ENCODE measurements at regions not wholly inside any gene's neighbourhood (a gene's known extent, or its start where the extent isn't known, plus 50 kb on each side); places are given as distances from the start of the nearest gene placed in this dataset.

DNA sequence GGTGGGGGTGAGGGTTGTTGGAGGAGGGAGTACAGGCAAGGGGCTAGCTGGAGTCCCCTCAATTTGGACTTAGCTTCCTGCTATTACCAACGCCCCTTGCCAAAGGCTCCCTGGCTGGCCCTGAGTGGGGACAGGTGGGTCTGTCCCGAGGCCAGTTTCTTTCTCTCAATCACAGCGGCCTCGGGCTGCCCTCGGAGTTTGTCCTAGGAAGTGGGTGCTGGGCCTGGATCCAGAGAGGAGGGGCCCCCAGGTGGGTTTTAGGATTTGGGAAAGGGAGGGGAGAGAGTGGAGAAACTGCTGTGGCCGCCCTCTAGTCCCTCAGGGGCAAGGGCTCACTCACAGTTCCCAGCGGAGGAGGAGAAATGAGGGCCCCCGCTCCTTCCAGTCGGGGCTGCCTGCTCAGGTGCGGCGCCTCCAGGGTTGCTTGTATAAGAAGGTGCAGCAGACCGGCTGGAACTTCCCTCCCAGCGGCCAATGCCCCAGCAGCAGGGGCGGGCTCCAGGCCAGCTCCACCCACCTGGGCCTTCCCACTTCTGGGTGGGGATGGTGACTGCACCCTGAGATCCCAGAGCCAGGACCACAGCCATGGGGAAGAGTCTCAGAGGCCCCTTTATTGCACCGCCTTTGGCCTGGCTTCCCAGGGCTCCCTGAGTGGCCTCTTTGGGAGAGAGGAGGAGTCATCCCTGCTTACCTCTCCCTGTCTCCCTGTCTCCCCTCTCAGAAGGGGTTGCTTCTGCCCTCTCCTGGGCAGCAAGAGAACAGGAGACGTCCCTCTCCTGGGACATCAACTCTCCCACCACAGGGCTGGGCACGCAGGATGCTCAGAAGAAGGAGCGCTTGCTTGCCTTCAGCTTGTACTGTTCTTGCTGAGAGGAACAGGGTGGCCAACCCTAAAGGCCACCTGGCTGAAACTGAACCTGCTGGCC is 112.0 kb upstream of the SMURF2 start (continued):
- no peak for TF ChIP-seq DNMT1 (CRISPR knock-in tag; IDR thresholded peaks at IDR 0.05)
- no peak for TF ChIP-seq JUN (CRISPR knock-in tag; IDR thresholded peaks at IDR 0.05)
- peak; percentile 59; the same call in 1 of the 2 replicates for TF ChIP-seq ZNF777 (CRISPR knock-in tag; IDR thresholded peaks at IDR 0.05)
- TF ChIP-seq HOXA7 (CRISPR knock-in tag; IDR thresholded peaks at IDR 0.05) = no peak
- TF ChIP-seq MAFK (conservative IDR thresholded peaks at IDR 0.05 in 1 of 2, IDR thresholded peaks at IDR 0.05 in 1 of 2; ENCODE audit: low read length in 2 of 2) = no peak
- TF ChIP-seq, protein P1, sequence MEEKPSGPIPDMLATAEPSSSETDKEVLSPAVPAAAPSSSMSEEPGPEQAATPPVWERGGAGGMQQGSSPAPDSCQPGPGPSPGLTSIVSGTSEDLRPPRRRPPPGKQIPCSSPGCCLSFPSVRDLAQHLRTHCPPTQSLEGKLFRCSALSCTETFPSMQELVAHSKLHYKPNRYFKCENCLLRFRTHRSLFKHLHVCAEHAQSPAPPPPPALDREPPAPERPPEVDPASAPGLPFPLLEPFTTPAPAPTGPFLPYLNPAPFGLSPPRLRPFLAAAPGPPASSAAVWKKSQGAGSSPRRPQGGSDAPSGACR (CRISPR knock-in tag; IDR thresholded peaks at IDR 0.05) = 0 out of 2 replicates have a peak, but pooled peaks have one; percentile 62
- TF ChIP-seq ZNF510 (CRISPR knock-in tag; IDR thresholded peaks at IDR 0.05; ENCODE audit: low read depth) = no peak
- TF ChIP-seq SP4 (CRISPR knock-in tag; IDR thresholded peaks at IDR 0.05) = peak; percentile 94
- TF ChIP-seq, protein P2, sequence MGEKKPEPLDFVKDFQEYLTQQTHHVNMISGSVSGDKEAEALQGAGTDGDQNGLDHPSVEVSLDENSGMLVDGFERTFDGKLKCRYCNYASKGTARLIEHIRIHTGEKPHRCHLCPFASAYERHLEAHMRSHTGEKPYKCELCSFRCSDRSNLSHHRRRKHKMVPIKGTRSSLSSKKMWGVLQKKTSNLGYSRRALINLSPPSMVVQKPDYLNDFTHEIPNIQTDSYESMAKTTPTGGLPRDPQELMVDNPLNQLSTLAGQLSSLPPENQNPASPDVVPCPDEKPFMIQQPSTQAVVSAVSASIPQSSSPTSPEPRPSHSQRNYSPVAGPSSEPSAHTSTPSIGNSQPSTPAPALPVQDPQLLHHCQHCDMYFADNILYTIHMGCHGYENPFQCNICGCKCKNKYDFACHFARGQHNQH (CRISPR knock-in tag; IDR thresholded peaks at IDR 0.05) = peak; percentile 31; the same call in 1 of the 2 replicates
- TF ChIP-seq SKI (IDR thresholded peaks at IDR 0.05; ENCODE audit: partially characterized antibody) = no peak
- no peak for TF ChIP-seq ZNF556 (CRISPR knock-in tag; IDR thresholded peaks at IDR 0.05; ENCODE audit: borderline replicate concordance)
- peak; percentile 70 for TF ChIP-seq RBFOX2 (IDR thresholded peaks at IDR 0.05; ENCODE audit: low read depth, low read length)
- TF ChIP-seq HMGA1 (CRISPR knock-in tag; conservative IDR thresholded peaks at IDR 0.05) = no peak
- peak; percentile 97; the same call in 1 of the 2 replicates for TF ChIP-seq ZNF44 (CRISPR knock-in tag; IDR thresholded peaks at IDR 0.05)
- TF ChIP-seq, protein P3, sequence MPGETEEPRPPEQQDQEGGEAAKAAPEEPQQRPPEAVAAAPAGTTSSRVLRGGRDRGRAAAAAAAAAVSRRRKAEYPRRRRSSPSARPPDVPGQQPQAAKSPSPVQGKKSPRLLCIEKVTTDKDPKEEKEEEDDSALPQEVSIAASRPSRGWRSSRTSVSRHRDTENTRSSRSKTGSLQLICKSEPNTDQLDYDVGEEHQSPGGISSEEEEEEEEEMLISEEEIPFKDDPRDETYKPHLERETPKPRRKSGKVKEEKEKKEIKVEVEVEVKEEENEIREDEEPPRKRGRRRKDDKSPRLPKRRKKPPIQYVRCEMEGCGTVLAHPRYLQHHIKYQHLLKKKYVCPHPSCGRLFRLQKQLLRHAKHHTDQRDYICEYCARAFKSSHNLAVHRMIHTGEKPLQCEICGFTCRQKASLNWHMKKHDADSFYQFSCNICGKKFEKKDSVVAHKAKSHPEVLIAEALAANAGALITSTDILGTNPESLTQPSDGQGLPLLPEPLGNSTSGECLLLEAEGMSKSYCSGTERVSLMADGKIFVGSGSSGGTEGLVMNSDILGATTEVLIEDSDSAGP (CRISPR knock-in tag; IDR thresholded peaks at IDR 0.05; ENCODE audit: borderline replicate concordance) = peak; percentile 58; the same call in 1 of the 2 replicates
- no peak for TF ChIP-seq PRPF4 (IDR thresholded peaks at IDR 0.05; ENCODE audit: low read depth, low read length, poor library complexity, severe bottlenecking)
- TF ChIP-seq, protein P4, sequence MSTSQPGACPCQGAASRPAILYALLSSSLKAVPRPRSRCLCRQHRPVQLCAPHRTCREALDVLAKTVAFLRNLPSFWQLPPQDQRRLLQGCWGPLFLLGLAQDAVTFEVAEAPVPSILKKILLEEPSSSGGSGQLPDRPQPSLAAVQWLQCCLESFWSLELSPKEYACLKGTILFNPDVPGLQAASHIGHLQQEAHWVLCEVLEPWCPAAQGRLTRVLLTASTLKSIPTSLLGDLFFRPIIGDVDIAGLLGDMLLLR (CRISPR knock-in tag; IDR thresholded peaks at IDR 0.05) = no peak
- TF ChIP-seq FOXK1 (CRISPR knock-in tag; IDR thresholded peaks at IDR 0.05; ENCODE audit: borderline replicate concordance, low read depth) = no peak
- TF ChIP-seq, protein P5, sequence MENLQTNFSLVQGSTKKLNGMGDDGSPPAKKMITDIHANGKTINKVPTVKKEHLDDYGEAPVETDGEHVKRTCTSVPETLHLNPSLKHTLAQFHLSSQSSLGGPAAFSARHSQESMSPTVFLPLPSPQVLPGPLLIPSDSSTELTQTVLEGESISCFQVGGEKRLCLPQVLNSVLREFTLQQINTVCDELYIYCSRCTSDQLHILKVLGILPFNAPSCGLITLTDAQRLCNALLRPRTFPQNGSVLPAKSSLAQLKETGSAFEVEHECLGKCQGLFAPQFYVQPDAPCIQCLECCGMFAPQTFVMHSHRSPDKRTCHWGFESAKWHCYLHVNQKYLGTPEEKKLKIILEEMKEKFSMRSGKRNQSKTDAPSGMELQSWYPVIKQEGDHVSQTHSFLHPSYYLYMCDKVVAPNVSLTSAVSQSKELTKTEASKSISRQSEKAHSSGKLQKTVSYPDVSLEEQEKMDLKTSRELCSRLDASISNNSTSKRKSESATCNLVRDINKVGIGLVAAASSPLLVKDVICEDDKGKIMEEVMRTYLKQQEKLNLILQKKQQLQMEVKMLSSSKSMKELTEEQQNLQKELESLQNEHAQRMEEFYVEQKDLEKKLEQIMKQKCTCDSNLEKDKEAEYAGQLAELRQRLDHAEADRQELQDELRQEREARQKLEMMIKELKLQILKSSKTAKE (CRISPR knock-in tag; IDR thresholded peaks at IDR 0.05; ENCODE audit: borderline replicate concordance) = no peak
- no peak; the same call in 1 of the 2 replicates for TF ChIP-seq DMAP1 (CRISPR knock-in tag; IDR thresholded peaks at IDR 0.05)
- TF ChIP-seq REXO4 (CRISPR knock-in tag; IDR thresholded peaks at IDR 0.05; ENCODE audit: borderline replicate concordance) = no peak
- peak; percentile 93 for TF ChIP-seq POLR2G (IDR thresholded peaks at IDR 0.05; ENCODE audit: low read depth, low read length)
- no peak; the same call in 1 of the 2 replicates for TF ChIP-seq ETV5 (CRISPR knock-in tag; IDR thresholded peaks at IDR 0.05; ENCODE audit: borderline replicate concordance)
- no peak for TF ChIP-seq FOSL1 (CRISPR knock-in tag; IDR thresholded peaks at IDR 0.05; ENCODE audit: borderline replicate concordance)

Measured in HepG2 (cell line).